OCI-LY1 (cell line): ENCODE measurements at regions not wholly inside any gene's neighbourhood (a gene's known extent, or its start where the extent isn't known, plus 50 kb on each side); places are given as distances from the start of the nearest gene placed in this dataset.
A peak's percentile ranks its signal among the peaks of the same experiment; 100 is the strongest.

ENCODE experiments used
- H2AFZ ChIP-seq: fragments of 200-600 bp; sonication (generic), shearing (Covaris generic); 2 replicates; pipeline ENCODE4 v1.6.0; 2014; ENCODE audit warnings: antibody characterized with exemption, mild to moderate bottlenecking, low read length
- H3F3A ChIP-seq: fragments of 200-600 bp; sonication (generic), shearing (Covaris generic); 2 replicates; pipeline ENCODE4 v1.6.0; 2014; ENCODE audit warnings: mild to moderate bottlenecking, antibody characterized with exemption, low read length, moderate library complexity; ENCODE audit not compliant: insufficient read depth
- H3K27ac ChIP-seq: fragments of 200-600 bp; sonication (generic); 2 replicates; pipeline ENCODE4 v1.5.1; 2014; ENCODE audit warnings: low read length, mixed run types, mild to moderate bottlenecking, low read depth; ENCODE audit not compliant: poor library complexity, severe bottlenecking
- H3K27me3 ChIP-seq: fragments of 200-600 bp; sonication (generic); 2 replicates; pipeline ENCODE4 v1.6.0; 2014; ENCODE audit warnings: antibody characterized with exemption, mild to moderate bottlenecking, low read length, moderate library complexity; ENCODE audit not compliant: insufficient read depth
- H3K36me3 ChIP-seq: fragments of 200-600 bp; sonication (generic); 2 replicates; pipeline ENCODE4 v1.6.1; 2014; ENCODE audit warnings: mild to moderate bottlenecking, antibody characterized with exemption, low read length, moderate library complexity, mixed read lengths; ENCODE audit not compliant: insufficient read depth
- H3K4me1 ChIP-seq: fragments of 200-600 bp; sonication (generic); 2 replicates; pipeline ENCODE4 v1.5.1; 2014; ENCODE audit warnings: mild to moderate bottlenecking, low read length, moderate library complexity; ENCODE audit not compliant: insufficient read depth, severe bottlenecking
- H3K4me2 ChIP-seq: fragments of 200-600 bp; sonication (generic), shearing (Covaris generic); 2 replicates; pipeline ENCODE4 v1.6.1; 2014; ENCODE audit warnings: low read length
- H3K4me3 ChIP-seq: fragments of 200-600 bp; sonication (generic); 2 replicates; pipeline ENCODE4 v1.5.1; 2014; ENCODE audit warnings: low read length, low read depth, mild to moderate bottlenecking, mixed read lengths; ENCODE audit not compliant: poor library complexity, severe bottlenecking
- H3K79me2 ChIP-seq: fragments of 200-600 bp; shearing (Covaris generic); 2 replicates; pipeline ENCODE4 v1.6.1; 2016; ENCODE audit warnings: mixed run types, low read length, mixed read lengths; ENCODE audit not compliant: insufficient read depth
- H3K9ac ChIP-seq: fragments of 200-600 bp; sonication (generic), shearing (Covaris generic); 2 replicates; pipeline ENCODE4 v1.6.1; 2014; ENCODE audit warnings: mild to moderate bottlenecking, low read length, mixed read lengths
- H3K9me2 ChIP-seq: fragments of 200-600 bp; sonication (generic), shearing (Covaris generic); 2 replicates; pipeline ENCODE4 v1.6.1; 2014; ENCODE audit warnings: low read depth, mild to moderate bottlenecking, low read length, mixed read lengths
- H3K9me3 ChIP-seq: fragments of 200-600 bp; shearing (Covaris generic); 2 replicates; pipeline ENCODE4 v1.6.1; 2014; ENCODE audit warnings: low read length, mixed read lengths
- H4K20me1 ChIP-seq: fragments of 200-600 bp; sonication (generic), shearing (Covaris generic); 2 replicates; pipeline ENCODE4 v1.6.0; 2016; ENCODE audit warnings: mild to moderate bottlenecking, low read length; ENCODE audit not compliant: insufficient read depth
- CTCF ChIP-seq: fragments of 200-600 bp; sonication (generic), shearing (Covaris generic); IDR thresholded peaks from 2 replicates; pipeline ENCODE4 v1.5.1; 2017; ENCODE audit warnings: mild to moderate bottlenecking, antibody characterized with exemption, low read length, moderate library complexity, mixed read lengths
- EZH2 ChIP-seq: fragments of 200-600 bp; sonication (generic), shearing (Covaris generic); IDR thresholded peaks from 2 replicates; pipeline ENCODE4 v1.8.0; 2017; ENCODE audit warnings: borderline replicate concordance, mixed run types, mild to moderate bottlenecking, antibody characterized with exemption, low read length, moderate library complexity, mixed read lengths

GRCh38 chr14:43900173-43900655, 606.9 kb downstream of the FSCB start:
- H3K79me2 ChIP-seq = no peaks in the 10 kb centered on the region
- TF ChIP-seq CTCF (no peak), EZH2 (no peak)
- no peaks in the 10 kb centered on the region for H3K27me3 ChIP-seq
- no peak overlapping the region for H2AFZ ChIP-seq
- H3K27ac ChIP-seq = no peak overlapping the region
- no peaks in the 10 kb centered on the region for H4K20me1 ChIP-seq
- no peak overlapping the region for H3K9ac ChIP-seq
- H3K9me2 ChIP-seq = no peaks in the 10 kb centered on the region
- H3K4me1 ChIP-seq = no peaks in the 10 kb centered on the region
- no peaks in the 10 kb centered on the region for H3F3A ChIP-seq
- H3K36me3 ChIP-seq = no peaks in the 10 kb centered on the region
- H3K4me3 ChIP-seq = no peak overlapping the region
- H3K4me2 ChIP-seq = no peak overlapping the region
- H3K9me3 ChIP-seq = no peaks in the 10 kb centered on the region

- no peaks in the 10 kb centered on the region for H3K79me2 ChIP-seq
- no peak overlapping the region for H2AFZ ChIP-seq
- no peaks in the 10 kb centered on the region for H3K9me3 ChIP-seq
- H3K27me3 ChIP-seq = no peaks in the 10 kb centered on the region
- no peak overlapping the region for H3K27ac ChIP-seq
- H3K4me1 ChIP-seq = no peaks in the 10 kb centered on the region
- no peak overlapping the region for H3K4me3 ChIP-seq
- H4K20me1 ChIP-seq = no peaks in the 10 kb centered on the region
- H3K9me2 ChIP-seq = no peaks in the 10 kb centered on the region
- H3F3A ChIP-seq = no peaks in the 10 kb centered on the region
- H3K4me2 ChIP-seq = no peak overlapping the region
- TF ChIP-seq EZH2 = no peak
- TF ChIP-seq CTCF = peak; percentile 20; the same call in 1 of the 2 replicates
- H3K9ac ChIP-seq = no peak overlapping the region
- no peaks in the 10 kb centered on the region for H3K36me3 ChIP-seq
Measured at GRCh38 chr14:43898687-43899086, 608.4 kb downstream of the FSCB start.

- no peak for TF ChIP-seq CTCF
- no peak for TF ChIP-seq EZH2
- H3K36me3 ChIP-seq = no peaks in the 10 kb centered on the region
- no peaks in the 10 kb centered on the region for H3K4me1 ChIP-seq
- H3K4me2 ChIP-seq = no peak overlapping the region
- H4K20me1 ChIP-seq = no peaks in the 10 kb centered on the region
- no peaks in the 10 kb centered on the region for H3K27me3 ChIP-seq
- no peaks in the 10 kb centered on the region for H3K9me3 ChIP-seq
- no peak overlapping the region for H3K9ac ChIP-seq
- no peak overlapping the region for H3K27ac ChIP-seq
- H3K79me2 ChIP-seq = no peaks in the 10 kb centered on the region
- no peak overlapping the region for H3K4me3 ChIP-seq
- H3F3A ChIP-seq = no peaks in the 10 kb centered on the region
- no peaks in the 10 kb centered on the region for H3K9me2 ChIP-seq
- H2AFZ ChIP-seq = no peak overlapping the region
Measured at GRCh38 chr14:43896044-43896443, 611.0 kb downstream of the FSCB start.
